GM19238 (cell line): ENCODE measurements at regions not wholly inside any gene's neighbourhood (a gene's known extent, or its start where the extent isn't known, plus 50 kb on each side); places are given as distances from the start of the nearest gene placed in this dataset.
"Not testable (repeated sequence)": the region's sequence is repeated elsewhere in the genome, so short reads cannot be mapped to it uniquely, and the experiment has no call there.

Experiments
- DNase-seq: peaks from one replicate; pipeline ENCODE4 v3.0.0; 2011; ENCODE audit warnings: low spot score; ENCODE audit not compliant: insufficient read length

DNA sequence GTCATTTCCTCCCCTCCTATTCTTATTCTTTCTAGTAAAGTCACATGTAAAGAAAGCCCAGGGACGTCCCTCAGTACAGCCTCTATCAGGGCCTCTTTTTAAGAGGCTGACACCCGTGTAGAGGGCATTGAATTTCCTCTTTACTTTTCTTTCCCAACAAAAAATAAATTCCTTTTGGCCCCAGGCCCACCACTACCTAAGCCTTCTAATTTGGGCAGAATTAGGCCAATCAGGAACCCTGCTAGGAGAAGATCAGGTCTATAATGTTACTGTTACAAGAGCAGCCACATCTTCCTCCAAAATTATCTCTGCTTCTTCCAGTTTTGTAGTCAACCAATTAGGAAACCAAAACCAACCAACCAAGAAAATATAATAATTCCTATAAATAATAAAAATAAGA, 189.6 kb upstream of the NREP start:
- no peak for DNase-seq

DNA sequence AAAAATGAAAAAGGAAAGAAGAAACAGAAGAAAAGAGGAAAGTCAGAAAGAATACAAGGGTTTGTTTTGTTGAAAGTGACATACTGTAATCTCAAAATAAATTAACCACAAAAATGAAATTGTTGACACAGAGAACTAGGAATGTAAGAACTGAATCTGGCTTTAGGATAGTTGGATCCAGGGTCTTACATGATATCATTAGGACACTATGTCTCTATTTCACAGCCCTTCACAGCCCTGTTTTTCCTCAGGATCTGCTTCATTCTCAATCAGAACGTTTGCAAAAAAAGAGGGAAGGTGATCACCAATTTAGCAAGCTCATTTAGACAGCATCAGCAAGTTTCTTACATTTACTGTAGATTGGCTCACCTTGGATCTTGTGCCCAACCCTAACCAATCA, 188.5 kb upstream of the NREP start:
- DNase-seq, result no peak

GRCh38 chr5:111942661-111943401, 185.8 kb upstream of the NREP start:
- no peak for DNase-seq

GRCh38 chr5:111942201-111942600, 185.2 kb upstream of the NREP start:
- no peak for DNase-seq

GRCh38 chr5:111937094-111937493, 180.1 kb upstream of the NREP start:
- DNase-seq, result no peak

GRCh38 chr5:111935835-111936234, 178.8 kb upstream of the NREP start:
- no peak for DNase-seq

DNA sequence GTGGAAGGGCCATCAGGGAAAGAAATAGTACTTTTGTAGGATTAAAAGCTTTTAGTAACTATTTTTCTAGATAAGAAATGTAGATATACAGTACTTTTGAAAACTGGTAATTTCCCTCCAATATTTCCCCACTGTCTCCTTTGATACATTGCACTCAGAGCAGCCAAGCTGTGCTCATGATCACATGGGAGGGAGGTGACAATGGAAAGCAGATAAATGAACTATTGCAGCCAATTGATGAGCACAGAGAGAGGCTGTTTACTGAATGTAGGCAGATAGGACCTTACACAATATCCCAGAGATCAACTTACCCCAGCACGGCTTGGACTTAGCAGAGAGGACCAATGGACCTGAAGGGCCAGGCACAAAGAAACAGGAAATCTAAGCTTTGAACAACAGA, 178.0 kb upstream of the NREP start:
- DNase-seq, result no peak

- DNase-seq, result no peak
Measured at GRCh38 chr5:111934511-111934910, 177.5 kb upstream of the NREP start.

DNA sequence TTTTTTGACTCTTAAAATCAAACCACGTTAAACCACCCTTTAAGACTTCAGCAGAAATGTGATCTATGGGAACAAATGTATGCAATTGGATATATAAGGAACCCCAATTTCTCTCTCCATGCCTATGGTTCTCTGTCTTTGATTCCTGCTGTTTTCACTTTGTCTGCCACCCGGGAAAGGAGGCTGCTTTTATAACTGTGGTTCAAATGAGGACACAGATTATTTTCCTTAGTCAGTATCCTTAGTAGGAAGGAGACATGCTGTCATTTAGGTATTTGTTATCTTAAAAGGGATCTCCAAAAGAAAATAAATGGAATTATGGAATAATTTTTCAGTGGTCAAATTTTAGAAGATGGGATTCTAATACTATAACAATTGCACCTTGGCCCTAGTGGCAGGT, 176.1 kb upstream of the NREP start:
- DNase-seq, result no peak

DNA sequence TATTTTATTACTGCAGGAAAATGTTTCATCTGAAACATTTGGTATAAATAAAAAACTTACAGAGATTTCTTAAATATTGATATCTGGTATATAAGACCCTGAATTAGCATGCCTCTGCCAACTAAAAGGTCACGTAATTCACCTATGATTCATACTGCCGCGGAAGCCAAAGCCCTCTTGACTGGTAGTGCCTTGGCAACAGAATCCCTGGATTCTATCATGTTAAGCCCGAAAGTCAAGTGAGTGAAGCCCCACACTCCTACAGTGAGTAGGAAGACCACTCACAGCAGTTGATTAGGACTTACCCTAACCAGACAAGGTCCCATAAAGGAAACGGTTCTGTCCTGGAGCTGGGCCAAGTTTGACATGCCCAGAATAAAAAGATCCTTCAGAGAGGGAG, 175.6 kb upstream of the NREP start:
- no peak for DNase-seq

DNA sequence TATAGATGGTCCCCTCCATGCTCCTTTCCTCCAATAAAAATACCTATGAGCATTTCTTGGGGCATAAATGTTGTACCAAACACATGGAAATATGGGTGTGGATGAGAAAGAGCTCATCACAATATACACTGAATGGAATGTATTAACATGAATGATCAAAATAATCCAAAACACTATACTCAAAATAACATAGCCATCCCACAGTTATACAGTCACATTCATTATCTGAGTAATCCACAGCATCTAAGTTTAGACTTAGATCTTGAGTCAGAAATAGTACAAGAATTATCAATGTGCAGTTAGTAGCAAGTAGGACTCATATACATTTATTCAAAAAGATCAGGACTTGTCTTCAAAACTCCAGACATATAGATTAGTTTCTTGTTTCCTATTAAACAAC, 175.2 kb upstream of the NREP start:
- no peak for DNase-seq

- no peak for DNase-seq
Measured at GRCh38 chr5:111931655-111932054, 174.7 kb upstream of the NREP start.

- DNase-seq, result no peak
Measured at GRCh38 chr5:111930905-111931461, 174.0 kb upstream of the NREP start.

DNA sequence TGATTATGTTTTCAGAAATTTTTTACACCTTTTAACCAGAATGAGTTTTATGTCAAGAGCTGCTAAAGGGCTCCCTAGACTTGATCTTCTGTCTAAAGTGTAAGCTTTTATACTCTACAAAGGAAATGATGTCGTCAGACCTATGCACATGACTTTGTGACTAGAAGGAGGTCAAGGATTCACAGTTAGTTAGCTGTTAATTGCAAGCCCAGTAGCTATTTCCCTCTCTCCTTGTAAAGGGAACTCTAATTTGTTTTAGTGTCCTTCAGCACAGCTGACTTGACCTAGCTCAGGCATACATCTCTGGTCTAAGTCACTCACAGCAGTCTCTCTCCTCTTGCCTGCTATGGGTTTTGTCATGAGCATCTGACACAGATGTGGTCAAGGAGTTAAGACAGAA, 173.5 kb upstream of the NREP start:
- no peak for DNase-seq

GRCh38 chr5:111929867-111930266, 172.9 kb upstream of the NREP start:
- no peak for DNase-seq

- DNase-seq, result no peak
Measured at GRCh38 chr5:111929261-111929660, 172.3 kb upstream of the NREP start.

GRCh38 chr5:111928511-111928910, 171.5 kb upstream of the NREP start:
- DNase-seq, result no peak

- DNase-seq, result no peak
Measured at GRCh38 chr5:111927191-111927590, 170.2 kb upstream of the NREP start.

GRCh38 chr5:111926026-111926425, 169.0 kb upstream of the NREP start:
- DNase-seq, result no peak

DNA sequence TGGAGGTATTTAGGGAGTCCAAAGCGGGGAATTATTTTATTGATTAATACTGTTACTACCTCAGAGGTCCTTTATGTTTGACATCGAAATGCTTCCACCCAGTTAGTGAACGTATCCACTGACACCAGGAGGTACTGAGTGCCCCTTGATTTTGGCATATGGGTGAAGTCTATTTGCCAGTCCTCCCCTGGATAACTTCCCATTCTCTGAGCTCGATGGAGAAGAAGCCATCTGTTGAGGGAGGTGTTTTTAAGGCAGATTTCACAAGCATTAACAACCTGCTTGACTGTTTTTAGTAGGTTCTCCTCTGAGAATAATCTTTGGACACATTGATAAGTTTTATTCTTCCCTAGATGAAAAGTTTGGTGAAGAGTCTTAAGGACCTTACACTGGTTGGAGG, 165.3 kb upstream of the NREP start:
- DNase-seq, result no peak

GRCh38 chr5:111921691-111922090, 164.7 kb upstream of the NREP start:
- not testable (repeated sequence) for DNase-seq

DNA sequence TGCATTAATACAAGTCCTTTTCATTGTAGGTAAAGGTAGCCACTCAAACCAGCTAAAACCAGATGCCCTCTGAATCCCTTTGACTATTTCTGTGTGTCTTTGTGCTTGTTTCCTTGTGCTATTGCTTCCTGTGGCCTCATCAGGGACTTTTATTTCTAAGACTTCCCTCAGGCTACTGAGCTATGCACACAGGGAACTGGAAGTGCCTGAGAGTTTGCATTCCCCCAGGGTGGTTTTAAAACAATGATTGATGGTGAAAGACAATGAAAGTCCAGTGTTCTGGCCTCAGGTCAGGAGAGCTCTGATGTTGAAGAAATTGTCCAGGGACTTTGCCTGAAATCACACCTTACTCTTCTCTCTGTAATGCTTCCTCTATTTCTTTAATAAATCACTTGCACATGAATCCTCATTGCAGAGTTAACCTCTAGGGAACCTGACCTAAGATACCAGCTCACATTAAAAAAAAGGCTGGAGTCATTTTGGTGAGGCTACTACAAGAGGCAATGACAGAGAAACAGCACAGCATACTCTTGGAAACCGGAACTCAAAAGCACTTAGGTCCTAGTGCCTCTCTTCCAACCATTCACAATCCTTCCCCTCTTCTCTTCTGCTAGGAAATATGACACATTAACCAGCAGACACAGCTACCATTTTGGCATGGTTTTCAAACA, 158.1 kb upstream of the NREP start:
- no peak for DNase-seq

DNA sequence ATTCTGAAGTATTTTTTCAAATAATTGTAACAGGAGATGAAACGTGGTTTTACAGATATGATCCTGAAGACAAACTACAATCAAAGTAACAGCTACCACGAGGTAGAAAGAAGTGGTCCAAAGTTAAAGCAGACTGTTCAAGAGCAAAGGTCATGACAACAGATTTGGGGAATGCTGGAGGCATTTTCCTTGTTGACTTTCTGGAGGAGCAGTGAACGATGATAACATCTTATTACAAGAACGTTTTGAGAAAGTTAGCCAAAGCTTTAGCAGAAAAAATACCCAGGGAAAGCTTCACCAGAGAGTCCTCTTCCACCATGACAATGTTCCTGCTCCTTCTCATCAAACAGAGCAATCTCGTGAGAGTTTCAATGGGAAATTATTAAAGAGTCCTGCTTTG, 145.4 kb upstream of the NREP start:
- no peak for DNase-seq
